Keratinocyte (primary cell): ENCODE measurements at regions not wholly inside any gene's neighbourhood (a gene's known extent, or its start where the extent isn't known, plus 50 kb on each side); places are given as distances from the start of the nearest gene placed in this dataset.

Experiments used
- DNase-seq: peaks from one replicate; pipeline ENCODE4 v3.0.0-alpha.2; 2011; ENCODE audit warnings: low read depth, missing footprints, low spot score
- FAIRE-seq: peaks from 2 replicates; lab custom pipeline; 2011; peaks lifted over from hg19 to GRCh38; lab: Jason Lieb, UNC
- H2AFZ ChIP-seq: 2 replicates; pipeline ENCODE4 v1.6.0; 2012; ENCODE audit warnings: low read length, control low read depth, inconsistent platforms; ENCODE audit not compliant: control insufficient read depth
- H3K27ac ChIP-seq: 2 replicates; pipeline ENCODE4 v1.5.1; 2011; ENCODE audit warnings: low read length; ENCODE audit not compliant: control insufficient read depth, insufficient read depth
- H3K27me3 ChIP-seq: 3 replicates; pipeline ENCODE4 v1.6.0; 2011; ENCODE audit warnings: low read length; ENCODE audit not compliant: control insufficient read depth, insufficient read depth; ENCODE audit errors: extremely low read depth
- H3K36me3 ChIP-seq, 2 experiments: 2 replicates in 1 of 2; 3 replicates in 1 of 2; pipeline ENCODE4 v1.5.1; 2011; ENCODE audit warnings: low read length in 2 of 2, mild to moderate bottlenecking in 1 of 2; ENCODE audit not compliant: control insufficient read depth in 2 of 2, insufficient read depth in 2 of 2; ENCODE audit errors: extremely low read depth in 1 of 2
- H3K4me1 ChIP-seq: 3 replicates; pipeline ENCODE4 v1.5.1; 2011; ENCODE audit warnings: low read length; ENCODE audit not compliant: control insufficient read depth, insufficient read depth; ENCODE audit errors: extremely low read depth
- H3K4me2 ChIP-seq: 3 replicates; pipeline ENCODE4 v1.6.0; 2011; ENCODE audit warnings: low read depth, low read length; ENCODE audit not compliant: control insufficient read depth, insufficient read depth; ENCODE audit errors: extremely low read depth
- H3K4me3 ChIP-seq, 3 experiments: fragments of 200-600 bp in 1 of 3; sonication (generic) in 1 of 3; 2 replicates in 2 of 3; 3 replicates in 1 of 3; pipeline ENCODE4 v1.5.1; 2011 to 2016; ENCODE audit warnings: low read length in 3 of 3, mild to moderate bottlenecking in 3 of 3, control low read depth in 2 of 3, inconsistent platforms in 1 of 3, low read depth in 1 of 3, mixed read lengths in 1 of 3, mixed run types in 1 of 3, moderate library complexity in 1 of 3; ENCODE audit not compliant: control insufficient read depth in 2 of 3, insufficient read depth in 2 of 3; ENCODE audit errors: extremely low read depth in 1 of 3
- H3K79me2 ChIP-seq: 2 replicates; pipeline ENCODE4 v1.6.0; 2012; ENCODE audit warnings: low read length; ENCODE audit not compliant: control insufficient read depth, insufficient read depth
- H3K9ac ChIP-seq: 3 replicates; pipeline ENCODE4 v1.6.0; 2011; ENCODE audit warnings: low read length; ENCODE audit not compliant: control insufficient read depth, insufficient read depth; ENCODE audit errors: extremely low read depth
- H3K9me1 ChIP-seq: 3 replicates; pipeline ENCODE4 v1.6.0; 2011; ENCODE audit warnings: low read length; ENCODE audit not compliant: control insufficient read depth, insufficient read depth; ENCODE audit errors: extremely low read depth
- H3K9me3 ChIP-seq: 2 replicates; pipeline ENCODE4 v1.5.1; 2012; ENCODE audit warnings: low read depth, low read length; ENCODE audit not compliant: control insufficient read depth
- H4K20me1 ChIP-seq: 3 replicates; pipeline ENCODE4 v1.6.0; 2011; ENCODE audit warnings: low read length; ENCODE audit not compliant: control insufficient read depth, insufficient read depth; ENCODE audit errors: extremely low read depth
- CTCF ChIP-seq, 3 experiments: IDR thresholded peaks in 1 of 3; conservative IDR thresholded peaks in 1 of 3; optimal IDR thresholded peaks in 1 of 3; 2 replicates in 2 of 3; 3 replicates in 1 of 3; pipeline versions ENCODE3 to v1.5.1; 2011; ENCODE audit warnings: low read length in 3 of 3, mild to moderate bottlenecking in 3 of 3, moderate library complexity in 2 of 3, control low read depth in 1 of 3, inconsistent platforms in 1 of 3; ENCODE audit not compliant: insufficient read depth in 2 of 3; ENCODE audit errors: extremely low read depth in 1 of 3
- EZH2 ChIP-seq: IDR thresholded peaks from one replicate; pipeline ENCODE4 v1.6.1; 2012; ENCODE audit warnings: inconsistent platforms, mild to moderate bottlenecking, low read length, moderate library complexity
- dilution Hi-C: fragments of 300-500 bp; cut with MboI; formaldehyde crosslinking; loops from one replicate; pipeline ENCODE4 v1.7.0; 2020; ENCODE audit warnings: low sequenced_read_pairs; ENCODE audit not compliant: extremely low pct_ligation_motif_present

- no peak overlapping the region for H3K9ac ChIP-seq
- H3K9me3 ChIP-seq = no peaks in the 10 kb centered on the region
- FAIRE-seq (no peak), DNase-seq (no peak)
- dilution Hi-C loops = no loop called here
- no peak overlapping the region for H3K27ac ChIP-seq
- no peak overlapping the region for H3K4me2 ChIP-seq
- no peaks in the 10 kb centered on the region for H3K27me3 ChIP-seq
- no peaks in the 10 kb centered on the region for H4K20me1 ChIP-seq
- H3K4me1 ChIP-seq = no peaks in the 10 kb centered on the region
- no peaks in the 10 kb centered on the region for H3K9me1 ChIP-seq
- TF ChIP-seq CTCF (optimal IDR thresholded peaks at IDR 0.05 in 1 of 3, IDR thresholded peaks at IDR 0.05 in 1 of 3, conservative IDR thresholded peaks at IDR 0.05 in 1 of 3; ENCODE audit: extremely low read depth in 1 of 3, insufficient read depth in 2 of 3, low read length in 3 of 3) = no peak
- no peak for TF ChIP-seq EZH2
- H3K36me3 ChIP-seq = no peaks in the 10 kb centered on the region
- H3K4me3 ChIP-seq = no peak overlapping the region
- no peak overlapping the region for H2AFZ ChIP-seq
- H3K79me2 ChIP-seq = no peaks in the 10 kb centered on the region
Measured at GRCh38 chr6:8213995-8214394, 111.6 kb upstream of the EEF1E1 start.

GRCh38 chr6:8212720-8213434 lies 110.5 kb upstream of the EEF1E1 start:
- TF ChIP-seq EZH2 (no peak), CTCF (optimal IDR thresholded peaks at IDR 0.05 in 1 of 3, IDR thresholded peaks at IDR 0.05 in 1 of 3, conservative IDR thresholded peaks at IDR 0.05 in 1 of 3; ENCODE audit: extremely low read depth in 1 of 3, insufficient read depth in 2 of 3, low read length in 3 of 3) (no peak)
- H3K27me3 ChIP-seq = no peaks in the 10 kb centered on the region
- no peak for DNase-seq
- H3K79me2 ChIP-seq = no peaks in the 10 kb centered on the region
- H3K4me3 ChIP-seq = no peak overlapping the region
- H3K4me1 ChIP-seq = no peaks in the 10 kb centered on the region
- FAIRE-seq = peak; percentile 23
- H3K9ac ChIP-seq = no peak overlapping the region
- H3K4me2 ChIP-seq = no peak overlapping the region
- no peak overlapping the region for H2AFZ ChIP-seq
- no peak overlapping the region for H3K27ac ChIP-seq
- no peaks in the 10 kb centered on the region for H3K9me1 ChIP-seq
- dilution Hi-C loops = no loop called here
- no peaks in the 10 kb centered on the region for H3K9me3 ChIP-seq
- no peaks in the 10 kb centered on the region for H4K20me1 ChIP-seq
- H3K36me3 ChIP-seq = no peaks in the 10 kb centered on the region
